Neural crest cell (in vitro differentiated cells): ENCODE measurements at regions not wholly inside any gene's neighbourhood (a gene's known extent, or its start where the extent isn't known, plus 50 kb on each side); places are given as distances from the start of the nearest gene placed in this dataset.

Experiments used
- DNase-seq: peaks from one replicate; pipeline ENCODE4 v3.0.0; 2021; ENCODE audit warnings: low read depth, mixed read lengths, low spot score
- H3K27ac Mint-ChIP-seq: one replicate; pipeline ENCODE4 v1.8.0; 2021; ENCODE audit warnings: mild to moderate bottlenecking, mixed read lengths; ENCODE audit not compliant: unreplicated experiment
- H3K27me3 Mint-ChIP-seq: 2 replicates; pipeline ENCODE4 v1.8.0; 2021; ENCODE audit warnings: low read depth, mild to moderate bottlenecking, mixed read lengths
- H3K36me3 Mint-ChIP-seq: 2 replicates; pipeline ENCODE4 v1.8.0; 2021; ENCODE audit warnings: low read depth, mild to moderate bottlenecking, mixed read lengths
- H3K4me1 Mint-ChIP-seq: 2 replicates; pipeline ENCODE4 v1.8.0; 2021; ENCODE audit warnings: mixed read lengths
- H3K4me3 Mint-ChIP-seq: one replicate; pipeline ENCODE4 v1.8.0; 2021; ENCODE audit warnings: mild to moderate bottlenecking, mixed read lengths
- H3K9me3 Mint-ChIP-seq: 2 replicates; pipeline ENCODE4 v1.8.0; 2021; ENCODE audit warnings: mixed read lengths
- TF ChIP-seq, protein P1 (sequence below): fragments of 200-600 bp; sonication (generic); conservative IDR thresholded peaks from 2 replicates; pipeline ENCODE4 v1.5.0; 2021; ENCODE audit warnings: antibody characterized with exemption, mild to moderate bottlenecking

DNA sequence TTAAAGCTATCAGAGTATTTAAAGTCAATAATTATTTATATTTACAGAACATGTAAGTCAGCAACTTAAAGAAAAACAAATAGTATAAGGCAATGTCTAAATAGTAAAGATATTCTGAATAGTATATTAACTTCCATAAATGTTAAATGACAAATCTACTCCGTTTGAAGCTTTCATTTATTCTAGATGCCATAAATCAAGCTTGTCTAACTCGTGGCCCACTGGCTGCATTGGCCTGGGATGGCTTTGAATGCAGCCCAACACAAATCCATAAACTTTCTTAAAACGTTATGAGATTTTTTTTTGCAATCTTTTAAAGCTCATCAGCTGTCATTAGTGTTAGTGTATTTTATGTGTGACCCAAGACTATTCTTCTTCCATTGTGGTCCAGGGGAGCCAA is 1117.1 kb upstream of the PCDH9 start:
- Mint-ChIP-seq H3K4me1 (no peaks in the 10 kb centered on the region), H3K36me3 (peaks cover 6% of the 10 kb centered on the region), H3K4me3 (no peak overlapping the region), H3K27ac (no peak overlapping the region), H3K27me3 (no peaks in the 10 kb centered on the region), H3K9me3 (peaks cover 9% of the 10 kb centered on the region)
- no peak for DNase-seq
- TF ChIP-seq, protein P1, sequence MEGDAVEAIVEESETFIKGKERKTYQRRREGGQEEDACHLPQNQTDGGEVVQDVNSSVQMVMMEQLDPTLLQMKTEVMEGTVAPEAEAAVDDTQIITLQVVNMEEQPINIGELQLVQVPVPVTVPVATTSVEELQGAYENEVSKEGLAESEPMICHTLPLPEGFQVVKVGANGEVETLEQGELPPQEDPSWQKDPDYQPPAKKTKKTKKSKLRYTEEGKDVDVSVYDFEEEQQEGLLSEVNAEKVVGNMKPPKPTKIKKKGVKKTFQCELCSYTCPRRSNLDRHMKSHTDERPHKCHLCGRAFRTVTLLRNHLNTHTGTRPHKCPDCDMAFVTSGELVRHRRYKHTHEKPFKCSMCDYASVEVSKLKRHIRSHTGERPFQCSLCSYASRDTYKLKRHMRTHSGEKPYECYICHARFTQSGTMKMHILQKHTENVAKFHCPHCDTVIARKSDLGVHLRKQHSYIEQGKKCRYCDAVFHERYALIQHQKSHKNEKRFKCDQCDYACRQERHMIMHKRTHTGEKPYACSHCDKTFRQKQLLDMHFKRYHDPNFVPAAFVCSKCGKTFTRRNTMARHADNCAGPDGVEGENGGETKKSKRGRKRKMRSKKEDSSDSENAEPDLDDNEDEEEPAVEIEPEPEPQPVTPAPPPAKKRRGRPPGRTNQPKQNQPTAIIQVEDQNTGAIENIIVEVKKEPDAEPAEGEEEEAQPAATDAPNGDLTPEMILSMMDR, result no peak

DNA sequence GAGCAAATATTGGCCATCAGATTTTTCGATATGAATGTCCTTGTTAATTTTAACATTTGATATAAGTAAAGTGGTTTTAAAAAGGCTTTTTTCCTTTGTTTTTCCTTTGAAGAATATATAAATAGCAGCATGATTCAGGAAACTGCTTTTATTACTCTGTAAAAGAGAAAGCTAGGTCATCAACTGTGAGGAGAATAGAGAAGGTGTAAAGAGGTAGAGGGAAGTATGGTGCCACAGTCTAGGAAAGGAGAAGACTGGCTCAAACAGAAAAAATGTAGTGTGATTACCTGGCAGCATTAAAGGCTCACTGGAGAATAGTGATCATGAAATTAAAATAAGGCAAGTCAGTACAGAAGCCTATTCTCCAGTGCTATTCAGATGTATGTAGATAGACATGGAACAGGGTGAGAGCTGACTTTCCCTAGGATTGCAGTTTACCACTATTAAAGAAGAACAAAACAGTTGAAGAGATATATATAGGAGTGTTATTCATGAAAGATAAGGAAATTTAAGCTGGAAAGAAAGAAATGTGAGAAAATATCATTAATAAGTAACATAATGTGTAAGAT is 1115.9 kb upstream of the PCDH9 start:
- Mint-ChIP-seq H3K9me3 (peaks cover 15% of the 10 kb centered on the region), H3K36me3 (peaks cover 12% of the 10 kb centered on the region), H3K27me3 (no peaks in the 10 kb centered on the region), H3K4me1 (no peaks in the 10 kb centered on the region), H3K27ac (no peak overlapping the region), H3K4me3 (no peak overlapping the region)
- TF ChIP-seq, protein P1, result no peak
- no peak for DNase-seq

GRCh38 chr13:68323124-68323523 is 1093.0 kb upstream of the PCDH9 start:
- peaks cover 17% of the 10 kb centered on the region for H3K9me3 Mint-ChIP-seq
- H3K4me1 Mint-ChIP-seq, result no peaks in the 10 kb centered on the region
- peaks cover 5% of the 10 kb centered on the region for H3K36me3 Mint-ChIP-seq
- H3K27ac Mint-ChIP-seq, result no peak overlapping the region
- no peak for DNase-seq
- no peaks in the 10 kb centered on the region for H3K27me3 Mint-ChIP-seq
- no peak overlapping the region for H3K4me3 Mint-ChIP-seq
- TF ChIP-seq, protein P1, result no peak

DNA sequence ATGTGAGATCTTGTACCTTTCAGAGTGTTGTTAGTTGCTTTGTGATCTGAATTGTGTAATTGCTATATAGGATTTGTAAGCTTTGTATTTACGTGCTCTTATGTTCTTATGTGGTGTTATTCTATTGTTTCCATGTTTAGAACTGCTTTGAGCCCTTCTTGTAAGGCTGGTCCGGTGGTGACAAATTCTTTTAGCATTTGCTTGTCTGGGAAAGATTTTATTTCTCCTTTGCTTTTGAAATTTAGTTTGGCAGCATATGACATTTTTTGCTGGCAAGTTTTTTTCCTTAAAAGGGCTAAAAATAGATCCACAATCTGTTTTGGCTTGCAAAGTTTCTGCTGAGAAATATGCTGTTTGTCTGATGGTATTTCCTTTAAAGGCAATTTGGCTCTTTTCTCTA is 1089.2 kb upstream of the PCDH9 start:
- H3K27ac Mint-ChIP-seq, result no peak overlapping the region
- H3K9me3 Mint-ChIP-seq, result peaks cover 20% of the 10 kb centered on the region
- TF ChIP-seq, protein P1, result no peak

GRCh38 chr13:68304286-68304893 is 1074.3 kb upstream of the PCDH9 start:
- H3K36me3 Mint-ChIP-seq, result peaks cover 2% of the 10 kb centered on the region
- no peaks in the 10 kb centered on the region for H3K27me3 Mint-ChIP-seq
- DNase-seq, result no peak
- H3K4me1 Mint-ChIP-seq, result no peaks in the 10 kb centered on the region
- H3K4me3 Mint-ChIP-seq, result no peak overlapping the region
- TF ChIP-seq, protein P1, result peak; percentile 81
- no peak overlapping the region for H3K27ac Mint-ChIP-seq
- peaks cover 11% of the 10 kb centered on the region for H3K9me3 Mint-ChIP-seq

More for the DNA sequence above, 1089.2 kb upstream of the PCDH9 start:
- no peaks in the 10 kb centered on the region for H3K4me1 Mint-ChIP-seq
- H3K36me3 Mint-ChIP-seq, result peaks cover 5% of the 10 kb centered on the region
- H3K27me3 Mint-ChIP-seq, result no peaks in the 10 kb centered on the region
- no peak for DNase-seq
- no peak overlapping the region for H3K4me3 Mint-ChIP-seq
